HCT116 (cell line): ENCODE measurements at regions not wholly inside any gene's neighbourhood (a gene's known extent, or its start where the extent isn't known, plus 50 kb on each side); places are given as distances from the start of the nearest gene placed in this dataset.

ENCODE experiments used
- ATAC-seq: fragments of 200-7000 bp; cut with Tn5 transposase; 2 replicates; pipeline ENCODE4 v1.9.1; 2020; ENCODE audit warnings: mild to moderate bottlenecking, moderate library complexity
- BruUV-seq: library from RNA; stranded (reverse); fragments of 400-500 nt; replicated peaks from 2 replicates; lab custom pipeline; 2021; lab: Mats Ljungman, UMichigan
- CTCF ChIA-PET: fragments of 300-600 bp; sonication (Branson Sonifier 250); formaldehyde crosslinking; loops from one replicate; lab custom pipeline; 2021; ENCODE audit warnings: antibody characterized with exemption; lab: Charles Lee
- POLR2A ChIA-PET: fragments of 300-600, 350-600 bp; sonication (Branson Sonifier 250); formaldehyde crosslinking; loops from one replicate; lab custom pipeline; 2021; ENCODE audit warnings: antibody characterized with exemption; lab: Charles Lee
- RAD21 ChIA-PET, 2 experiments: fragments of 300-600 bp; sonication (Branson Sonifier 250); formaldehyde crosslinking; loops; one replicate each; lab custom pipeline; 2023; ENCODE audit warnings: low total read pairs in 2 of 2; ENCODE audit not compliant: uncharacterized antibody in 2 of 2, unreplicated experiment in 2 of 2, low non-redundant PET in 1 of 2; lab: Charles Lee
- DNase-seq: peaks from one replicate; pipeline ENCODE4 v3.0.0-alpha.2; 2010; ENCODE audit warnings: low read depth, low spot score
- H2AFZ ChIP-seq: fragments of 200-600 bp; shearing (Covaris generic), sonication (generic); 2 replicates; pipeline ENCODE4 v1.6.1; 2017; ENCODE audit warnings: low read depth, mixed run types, mixed read lengths, antibody characterized with exemption, low read length; ENCODE audit not compliant: poor library complexity, severe bottlenecking
- H3K27ac ChIP-seq: 2 replicates; pipeline ENCODE4 v1.5.1; 2012; ENCODE audit warnings: low read depth, low read length
- H3K27me3 ChIP-seq: fragments of 200-600 bp; sonication (generic); 2 replicates; pipeline ENCODE4 v1.6.1; 2016; ENCODE audit warnings: mixed run types, low read length, mixed read lengths; ENCODE audit not compliant: insufficient read depth
- H3K36me3 ChIP-seq, 2 experiments: fragments of 200-500 bp in 1 of 2; fragments of 200-600 bp in 1 of 2; sonication (Bioruptor generic) in 1 of 2; sonication (generic) in 1 of 2; 2 replicates each; pipeline versions ENCODE4 v1.5.1 to v1.6.1; 2014 to 2016; ENCODE audit warnings: low read length in 2 of 2, inconsistent platforms in 1 of 2, mixed read lengths in 1 of 2, mixed run types in 1 of 2; ENCODE audit not compliant: insufficient read depth in 2 of 2, control insufficient read depth in 1 of 2
- H3K4me1 ChIP-seq, 2 experiments: fragments of 200-600 bp in 1 of 2; sonication (generic) in 1 of 2; 2 replicates each; pipeline versions ENCODE4 v1.5.1 to v1.6.1; 2012 to 2017; ENCODE audit warnings: low read length in 2 of 2, inconsistent platforms in 1 of 2, mild to moderate bottlenecking in 1 of 2, mixed read lengths in 1 of 2, mixed run types in 1 of 2, moderate library complexity in 1 of 2; ENCODE audit not compliant: insufficient read depth in 2 of 2, control insufficient read depth in 1 of 2
- H3K4me2 ChIP-seq: fragments of 200-600 bp; sonication (generic); 2 replicates; pipeline ENCODE4 v1.6.1; 2017; ENCODE audit warnings: mixed run types, low read length, mixed read lengths
- H3K4me3 ChIP-seq, 2 experiments: fragments of 200-600 bp in 1 of 2; sonication (generic) in 1 of 2; replicated peaks in 1 of 2; 2 replicates each; pipeline ENCODE4 v1.5.1; 2011 to 2016; ENCODE audit warnings: low read length in 2 of 2, control low read depth in 1 of 2, low read depth in 1 of 2, mild to moderate bottlenecking in 1 of 2, mixed read lengths in 1 of 2, mixed run types in 1 of 2
- H3K79me2 ChIP-seq: fragments of 200-600 bp; sonication (generic); 2 replicates; pipeline ENCODE4 v1.6.1; 2017; ENCODE audit warnings: mild to moderate bottlenecking, mixed run types, low read length, moderate library complexity, mixed read lengths; ENCODE audit not compliant: insufficient read depth
- H3K9ac ChIP-seq: fragments of 200-600 bp; sonication (generic); 2 replicates; pipeline ENCODE4 v1.6.1; 2016; ENCODE audit warnings: low read length, mixed read lengths
- H3K9me2 ChIP-seq: fragments of 200-600 bp; sonication (generic), shearing (Covaris generic); 2 replicates; pipeline ENCODE4 v1.6.1; 2017; ENCODE audit warnings: mixed run types, mild to moderate bottlenecking, moderate library complexity; ENCODE audit not compliant: insufficient read depth
- H3K9me3 ChIP-seq, 2 experiments: fragments of 200-500 bp in 1 of 2; fragments of 200-600 bp in 1 of 2; sonication (Bioruptor generic) in 1 of 2; sonication (generic) in 1 of 2; 2 replicates each; pipeline ENCODE4 v1.6.1; 2014 to 2017; ENCODE audit warnings: low read length in 2 of 2, mixed read lengths in 2 of 2, inconsistent platforms in 1 of 2, low read depth in 1 of 2, mild to moderate bottlenecking in 1 of 2, mixed run types in 1 of 2, moderate library complexity in 1 of 2; ENCODE audit not compliant: control insufficient read depth in 1 of 2, insufficient read depth in 1 of 2
- H4K20me1 ChIP-seq: fragments of 200-600 bp; sonication (generic), shearing (Covaris generic); 2 replicates; pipeline ENCODE4 v1.6.1; 2017; ENCODE audit warnings: mixed run types, mild to moderate bottlenecking, moderate library complexity; ENCODE audit not compliant: insufficient read depth
- CEBPB ChIP-seq: IDR thresholded peaks from 2 replicates; pipeline ENCODE4 v1.6.1; 2012; ENCODE audit warnings: low read depth
- ELF1 ChIP-seq: IDR thresholded peaks from 2 replicates; pipeline ENCODE4 v1.6.1; 2012; ENCODE audit warnings: low read depth, borderline replicate concordance
- EZH2 ChIP-seq: fragments of 200-600 bp; sonication (generic); IDR thresholded peaks from 2 replicates; pipeline ENCODE4 v1.6.1; 2017; ENCODE audit warnings: antibody characterized with exemption, mixed run types
- EZH2phosphoT487 ChIP-seq: fragments of 200-600 bp; IDR thresholded peaks from 2 replicates; pipeline ENCODE4 v1.6.1; 2018; ENCODE audit warnings: antibody characterized with exemption, borderline replicate concordance
- FOSL1 ChIP-seq: IDR thresholded peaks from 2 replicates; pipeline ENCODE4 v1.6.1; 2012; ENCODE audit warnings: low read depth
- JUND ChIP-seq: IDR thresholded peaks from 2 replicates; pipeline ENCODE4 v1.6.1; 2012
- POLR2A ChIP-seq: IDR thresholded peaks from 2 replicates; pipeline ENCODE4 v1.7.0; 2011; ENCODE audit warnings: borderline replicate concordance; ENCODE audit not compliant: insufficient read depth, insufficient read length; ENCODE audit errors: extremely low read depth
- POLR2AphosphoS5 ChIP-seq: IDR thresholded peaks from 2 replicates; pipeline ENCODE4 v1.6.1; 2011; ENCODE audit warnings: mild to moderate bottlenecking, low read depth, low read length, moderate library complexity
- RAD21 ChIP-seq: IDR thresholded peaks from 2 replicates; pipeline ENCODE4 v1.6.1; 2012; ENCODE audit warnings: low read depth, mild to moderate bottlenecking
- SIN3A ChIP-seq: IDR thresholded peaks from 2 replicates; pipeline ENCODE4 v1.6.1; 2012; ENCODE audit warnings: low read depth
- SP1 ChIP-seq: IDR thresholded peaks from 2 replicates; pipeline ENCODE4 v1.6.1; 2012; ENCODE audit warnings: low read depth
- SRF ChIP-seq: IDR thresholded peaks from 2 replicates; pipeline ENCODE4 v1.6.1; 2012; ENCODE audit warnings: low read depth
- YY1 ChIP-seq: IDR thresholded peaks from 2 replicates; pipeline ENCODE4 v1.6.1; 2011; ENCODE audit warnings: low read length, low read depth, moderate library complexity, mild to moderate bottlenecking; ENCODE audit not compliant: insufficient replicate concordance; ENCODE audit errors: extremely low read depth
- ZFX ChIP-seq: fragments of 450-650 bp; IDR thresholded peaks from 2 replicates; pipeline ENCODE4 v1.6.1; 2017
- ZNF274 ChIP-seq: fragments of 200-500 bp; sonication (Bioruptor generic); IDR thresholded peaks from 2 replicates; pipeline ENCODE4 v1.6.1; 2014; ENCODE audit warnings: mild to moderate bottlenecking, low read depth, low read length, inconsistent platforms
- intact Hi-C: fragments of 100-400 bp; cut with micrococcal nuclease; formaldehyde crosslinking; loops from 2 replicates; pipeline ENCODE4 v1.10.0; 2022
- TF ChIP-seq, protein P1 (sequence below): IDR thresholded peaks from 2 replicates; pipeline ENCODE4 v1.6.1; 2012; ENCODE audit warnings: low read depth
- TF ChIP-seq, protein P2 (sequence below): IDR thresholded peaks from 2 replicates; pipeline ENCODE4 v1.6.1; 2011; ENCODE audit warnings: mild to moderate bottlenecking, low read length, moderate library complexity; ENCODE audit not compliant: insufficient replicate concordance; ENCODE audit errors: extremely low read depth
- TF ChIP-seq, protein P3 (sequence below): IDR thresholded peaks from 2 replicates; pipeline ENCODE4 v1.6.1; 2012
- TF ChIP-seq, protein P4 (sequence below), 3 experiments: fragments of 200-600 bp in 1 of 3; sonication (generic) in 1 of 3; IDR thresholded peaks in 2 of 3; conservative IDR thresholded peaks in 1 of 3; 2 replicates each; pipeline ENCODE4 v1.5.1; 2012 to 2017; ENCODE audit warnings: low read depth in 2 of 3, low read length in 2 of 3, antibody characterized with exemption in 1 of 3, borderline replicate concordance in 1 of 3, control low read depth in 1 of 3, mild to moderate bottlenecking in 1 of 3, mixed read lengths in 1 of 3, mixed run types in 1 of 3, moderate library complexity in 1 of 3; ENCODE audit not compliant: insufficient read depth in 1 of 3
- TF ChIP-seq, protein P5 (sequence below): IDR thresholded peaks from 2 replicates; pipeline ENCODE4 v1.6.1; 2012

DNA sequence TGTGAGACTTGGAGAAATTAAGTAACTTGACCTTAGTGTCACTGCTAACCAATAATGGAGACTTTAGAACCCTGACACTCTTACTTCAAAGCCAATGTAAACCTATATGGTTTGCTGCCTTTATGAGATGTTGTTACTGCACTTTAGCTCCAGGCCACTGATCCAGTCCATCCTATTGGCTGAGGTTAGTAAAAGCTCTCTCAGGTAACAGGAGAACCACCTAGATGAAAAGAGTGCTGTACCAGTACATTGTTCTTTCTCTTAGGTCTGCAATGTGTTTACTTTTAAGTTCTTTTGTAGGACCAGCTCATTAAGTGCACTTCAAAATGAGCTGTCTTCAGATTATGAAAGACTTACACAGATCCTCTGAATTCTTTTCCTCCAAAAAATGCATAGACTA is 994.0 kb upstream of the FAT3 start:
- H3K4me1 ChIP-seq = no peaks in the 10 kb centered on the region
- H3K79me2 ChIP-seq = no peaks in the 10 kb centered on the region
- POLR2A ChIA-PET = no interaction called here
- RAD21 ChIA-PET = no interaction called here
- H3K36me3 ChIP-seq = no peaks in the 10 kb centered on the region
- CTCF ChIA-PET = no interaction called here
- DNase-seq (no peak), ATAC-seq (no peak)
- H3K9me3 ChIP-seq = peaks cover 0 to 15% of the 10 kb centered on the region in 2 experiments; a peak in 1 of 4 replicates
- no peak for TF ChIP-seq SP1
- no peak for TF ChIP-seq ELF1
- TF ChIP-seq, protein P1, sequence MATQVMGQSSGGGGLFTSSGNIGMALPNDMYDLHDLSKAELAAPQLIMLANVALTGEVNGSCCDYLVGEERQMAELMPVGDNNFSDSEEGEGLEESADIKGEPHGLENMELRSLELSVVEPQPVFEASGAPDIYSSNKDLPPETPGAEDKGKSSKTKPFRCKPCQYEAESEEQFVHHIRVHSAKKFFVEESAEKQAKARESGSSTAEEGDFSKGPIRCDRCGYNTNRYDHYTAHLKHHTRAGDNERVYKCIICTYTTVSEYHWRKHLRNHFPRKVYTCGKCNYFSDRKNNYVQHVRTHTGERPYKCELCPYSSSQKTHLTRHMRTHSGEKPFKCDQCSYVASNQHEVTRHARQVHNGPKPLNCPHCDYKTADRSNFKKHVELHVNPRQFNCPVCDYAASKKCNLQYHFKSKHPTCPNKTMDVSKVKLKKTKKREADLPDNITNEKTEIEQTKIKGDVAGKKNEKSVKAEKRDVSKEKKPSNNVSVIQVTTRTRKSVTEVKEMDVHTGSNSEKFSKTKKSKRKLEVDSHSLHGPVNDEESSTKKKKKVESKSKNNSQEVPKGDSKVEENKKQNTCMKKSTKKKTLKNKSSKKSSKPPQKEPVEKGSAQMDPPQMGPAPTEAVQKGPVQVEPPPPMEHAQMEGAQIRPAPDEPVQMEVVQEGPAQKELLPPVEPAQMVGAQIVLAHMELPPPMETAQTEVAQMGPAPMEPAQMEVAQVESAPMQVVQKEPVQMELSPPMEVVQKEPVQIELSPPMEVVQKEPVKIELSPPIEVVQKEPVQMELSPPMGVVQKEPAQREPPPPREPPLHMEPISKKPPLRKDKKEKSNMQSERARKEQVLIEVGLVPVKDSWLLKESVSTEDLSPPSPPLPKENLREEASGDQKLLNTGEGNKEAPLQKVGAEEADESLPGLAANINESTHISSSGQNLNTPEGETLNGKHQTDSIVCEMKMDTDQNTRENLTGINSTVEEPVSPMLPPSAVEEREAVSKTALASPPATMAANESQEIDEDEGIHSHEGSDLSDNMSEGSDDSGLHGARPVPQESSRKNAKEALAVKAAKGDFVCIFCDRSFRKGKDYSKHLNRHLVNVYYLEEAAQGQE = no peak
- TF ChIP-seq, protein P2, sequence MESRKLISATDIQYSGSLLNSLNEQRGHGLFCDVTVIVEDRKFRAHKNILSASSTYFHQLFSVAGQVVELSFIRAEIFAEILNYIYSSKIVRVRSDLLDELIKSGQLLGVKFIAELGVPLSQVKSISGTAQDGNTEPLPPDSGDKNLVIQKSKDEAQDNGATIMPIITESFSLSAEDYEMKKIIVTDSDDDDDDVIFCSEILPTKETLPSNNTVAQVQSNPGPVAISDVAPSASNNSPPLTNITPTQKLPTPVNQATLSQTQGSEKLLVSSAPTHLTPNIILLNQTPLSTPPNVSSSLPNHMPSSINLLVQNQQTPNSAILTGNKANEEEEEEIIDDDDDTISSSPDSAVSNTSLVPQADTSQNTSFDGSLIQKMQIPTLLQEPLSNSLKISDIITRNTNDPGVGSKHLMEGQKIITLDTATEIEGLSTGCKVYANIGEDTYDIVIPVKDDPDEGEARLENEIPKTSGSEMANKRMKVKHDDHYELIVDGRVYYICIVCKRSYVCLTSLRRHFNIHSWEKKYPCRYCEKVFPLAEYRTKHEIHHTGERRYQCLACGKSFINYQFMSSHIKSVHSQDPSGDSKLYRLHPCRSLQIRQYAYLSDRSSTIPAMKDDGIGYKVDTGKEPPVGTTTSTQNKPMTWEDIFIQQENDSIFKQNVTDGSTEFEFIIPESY = no peak
- no peak for TF ChIP-seq EZH2phosphoT487
- TF ChIP-seq SRF = no peak
- TF ChIP-seq, protein P3, sequence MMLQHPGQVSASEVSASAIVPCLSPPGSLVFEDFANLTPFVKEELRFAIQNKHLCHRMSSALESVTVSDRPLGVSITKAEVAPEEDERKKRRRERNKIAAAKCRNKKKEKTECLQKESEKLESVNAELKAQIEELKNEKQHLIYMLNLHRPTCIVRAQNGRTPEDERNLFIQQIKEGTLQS = no peak
- no peak for TF ChIP-seq CEBPB
- TF ChIP-seq, protein P4, sequence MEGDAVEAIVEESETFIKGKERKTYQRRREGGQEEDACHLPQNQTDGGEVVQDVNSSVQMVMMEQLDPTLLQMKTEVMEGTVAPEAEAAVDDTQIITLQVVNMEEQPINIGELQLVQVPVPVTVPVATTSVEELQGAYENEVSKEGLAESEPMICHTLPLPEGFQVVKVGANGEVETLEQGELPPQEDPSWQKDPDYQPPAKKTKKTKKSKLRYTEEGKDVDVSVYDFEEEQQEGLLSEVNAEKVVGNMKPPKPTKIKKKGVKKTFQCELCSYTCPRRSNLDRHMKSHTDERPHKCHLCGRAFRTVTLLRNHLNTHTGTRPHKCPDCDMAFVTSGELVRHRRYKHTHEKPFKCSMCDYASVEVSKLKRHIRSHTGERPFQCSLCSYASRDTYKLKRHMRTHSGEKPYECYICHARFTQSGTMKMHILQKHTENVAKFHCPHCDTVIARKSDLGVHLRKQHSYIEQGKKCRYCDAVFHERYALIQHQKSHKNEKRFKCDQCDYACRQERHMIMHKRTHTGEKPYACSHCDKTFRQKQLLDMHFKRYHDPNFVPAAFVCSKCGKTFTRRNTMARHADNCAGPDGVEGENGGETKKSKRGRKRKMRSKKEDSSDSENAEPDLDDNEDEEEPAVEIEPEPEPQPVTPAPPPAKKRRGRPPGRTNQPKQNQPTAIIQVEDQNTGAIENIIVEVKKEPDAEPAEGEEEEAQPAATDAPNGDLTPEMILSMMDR (IDR thresholded peaks at IDR 0.05 in 2 of 3, conservative IDR thresholded peaks at IDR 0.05 in 1 of 3; ENCODE audit: borderline replicate concordance in 1 of 3, insufficient read depth in 1 of 3, low read depth in 2 of 3, low read length in 2 of 3) = no peak
- no peak for TF ChIP-seq POLR2A
- no peak for TF ChIP-seq ZFX
- no peak for TF ChIP-seq RAD21
- TF ChIP-seq POLR2AphosphoS5 = no peak
- no peak for TF ChIP-seq YY1
- no peak for TF ChIP-seq SIN3A
- no peak for TF ChIP-seq JUND
- TF ChIP-seq EZH2 = no peak
- TF ChIP-seq, protein P5, sequence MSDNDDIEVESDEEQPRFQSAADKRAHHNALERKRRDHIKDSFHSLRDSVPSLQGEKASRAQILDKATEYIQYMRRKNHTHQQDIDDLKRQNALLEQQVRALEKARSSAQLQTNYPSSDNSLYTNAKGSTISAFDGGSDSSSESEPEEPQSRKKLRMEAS = no peak
- TF ChIP-seq FOSL1 = no peak
- no peak for TF ChIP-seq ZNF274
- H3K27ac ChIP-seq = no peak overlapping the region
- H4K20me1 ChIP-seq = no peaks in the 10 kb centered on the region
- no peak overlapping the region for H3K9ac ChIP-seq
- H3K9me2 ChIP-seq = no peaks in the 10 kb centered on the region
- H2AFZ ChIP-seq = no peak overlapping the region
- H3K27me3 ChIP-seq = no peaks in the 10 kb centered on the region
- no peak overlapping the region for H3K4me3 ChIP-seq
- no TSS peak for BruUV-seq
- no peak overlapping the region for H3K4me2 ChIP-seq
- intact Hi-C loops = no loop called here
